Progenitor cell of endocrine pancreas (in vitro differentiated cells): ENCODE measurements at regions not wholly inside any gene's neighbourhood (a gene's known extent, or its start where the extent isn't known, plus 50 kb on each side); places are given as distances from the start of the nearest gene placed in this dataset.

Experiments
- DNase-seq: peaks from one replicate; pipeline ENCODE4 v3.0.0; 2021; ENCODE audit warnings: low spot score; ENCODE audit not compliant: unreplicated experiment
- H3K27ac Mint-ChIP-seq: 2 replicates; pipeline ENCODE4 v1.8.0; 2021; ENCODE audit warnings: mild to moderate bottlenecking, moderate library complexity, mixed read lengths
- H3K27me3 Mint-ChIP-seq: 2 replicates; pipeline ENCODE4 v1.8.0; 2021; ENCODE audit warnings: mixed read lengths
- H3K36me3 Mint-ChIP-seq: 2 replicates; pipeline ENCODE4 v1.8.0; 2022; ENCODE audit warnings: mixed read lengths; ENCODE audit not compliant: insufficient read depth
- H3K4me1 Mint-ChIP-seq: 2 replicates; pipeline ENCODE4 v1.8.0; 2021; ENCODE audit warnings: low read depth, mixed read lengths
- H3K4me3 Mint-ChIP-seq: 2 replicates; pipeline ENCODE4 v1.8.0; 2021; ENCODE audit warnings: low read depth, mild to moderate bottlenecking, moderate library complexity, mixed read lengths
- H3K9me3 Mint-ChIP-seq: 2 replicates; pipeline ENCODE4 v1.8.0; 2021; ENCODE audit warnings: low read depth, mixed read lengths
- TF ChIP-seq, protein P1 (sequence below): fragments of 200-600 bp; sonication (generic); IDR thresholded peaks from one replicate; pipeline ENCODE4 v1.5.0; 2021; ENCODE audit warnings: antibody characterized with exemption, mild to moderate bottlenecking; ENCODE audit not compliant: unreplicated experiment

DNA sequence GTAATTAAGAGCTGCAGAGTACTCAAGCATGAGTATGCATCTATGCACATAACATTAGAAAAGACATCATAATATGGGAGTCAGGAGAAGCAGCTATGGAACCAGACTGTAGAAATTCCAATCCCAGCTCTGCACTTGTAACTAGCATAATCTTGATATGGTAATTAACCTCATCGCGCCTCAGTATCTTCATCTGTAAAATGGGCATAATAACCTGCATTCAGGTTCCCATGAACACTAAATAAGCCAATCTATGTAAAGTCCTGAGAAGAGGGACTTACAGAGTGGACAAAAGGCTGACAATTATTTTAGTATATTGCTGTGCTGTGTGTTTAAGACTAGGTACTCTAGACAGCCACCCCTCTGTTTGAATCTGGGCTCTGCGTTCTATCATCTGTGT is 318.9 kb upstream of the USP25 start:
- DNase-seq, result no peak
- no peaks in the 10 kb centered on the region for H3K27me3 Mint-ChIP-seq
- TF ChIP-seq, protein P1, sequence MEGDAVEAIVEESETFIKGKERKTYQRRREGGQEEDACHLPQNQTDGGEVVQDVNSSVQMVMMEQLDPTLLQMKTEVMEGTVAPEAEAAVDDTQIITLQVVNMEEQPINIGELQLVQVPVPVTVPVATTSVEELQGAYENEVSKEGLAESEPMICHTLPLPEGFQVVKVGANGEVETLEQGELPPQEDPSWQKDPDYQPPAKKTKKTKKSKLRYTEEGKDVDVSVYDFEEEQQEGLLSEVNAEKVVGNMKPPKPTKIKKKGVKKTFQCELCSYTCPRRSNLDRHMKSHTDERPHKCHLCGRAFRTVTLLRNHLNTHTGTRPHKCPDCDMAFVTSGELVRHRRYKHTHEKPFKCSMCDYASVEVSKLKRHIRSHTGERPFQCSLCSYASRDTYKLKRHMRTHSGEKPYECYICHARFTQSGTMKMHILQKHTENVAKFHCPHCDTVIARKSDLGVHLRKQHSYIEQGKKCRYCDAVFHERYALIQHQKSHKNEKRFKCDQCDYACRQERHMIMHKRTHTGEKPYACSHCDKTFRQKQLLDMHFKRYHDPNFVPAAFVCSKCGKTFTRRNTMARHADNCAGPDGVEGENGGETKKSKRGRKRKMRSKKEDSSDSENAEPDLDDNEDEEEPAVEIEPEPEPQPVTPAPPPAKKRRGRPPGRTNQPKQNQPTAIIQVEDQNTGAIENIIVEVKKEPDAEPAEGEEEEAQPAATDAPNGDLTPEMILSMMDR, result no peak
- H3K4me1 Mint-ChIP-seq, result peaks cover 11% of the 10 kb centered on the region
- H3K4me3 Mint-ChIP-seq, result no peak overlapping the region
- no peaks in the 10 kb centered on the region for H3K9me3 Mint-ChIP-seq
- no peaks in the 10 kb centered on the region for H3K36me3 Mint-ChIP-seq
- no peak overlapping the region for H3K27ac Mint-ChIP-seq

DNA sequence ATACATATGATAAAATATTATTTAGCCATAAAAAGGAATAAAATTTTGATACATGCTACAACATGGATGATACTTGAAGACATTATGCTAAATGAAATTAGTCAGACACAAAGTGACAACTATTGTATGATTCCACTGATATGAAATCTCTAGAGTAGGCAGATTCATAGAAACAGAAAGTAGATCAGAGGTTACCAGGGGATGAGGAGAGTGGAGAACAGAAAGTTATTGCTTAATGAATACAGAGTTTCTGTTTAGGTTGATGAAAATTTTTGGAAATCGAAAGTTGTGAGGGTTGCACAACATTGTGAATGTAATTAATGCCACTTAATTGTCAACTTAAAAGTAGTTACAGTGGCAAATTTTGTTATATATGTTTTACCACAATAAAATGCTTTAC is 315.7 kb upstream of the USP25 start:
- TF ChIP-seq, protein P1, result no peak
- DNase-seq, result no peak

DNA sequence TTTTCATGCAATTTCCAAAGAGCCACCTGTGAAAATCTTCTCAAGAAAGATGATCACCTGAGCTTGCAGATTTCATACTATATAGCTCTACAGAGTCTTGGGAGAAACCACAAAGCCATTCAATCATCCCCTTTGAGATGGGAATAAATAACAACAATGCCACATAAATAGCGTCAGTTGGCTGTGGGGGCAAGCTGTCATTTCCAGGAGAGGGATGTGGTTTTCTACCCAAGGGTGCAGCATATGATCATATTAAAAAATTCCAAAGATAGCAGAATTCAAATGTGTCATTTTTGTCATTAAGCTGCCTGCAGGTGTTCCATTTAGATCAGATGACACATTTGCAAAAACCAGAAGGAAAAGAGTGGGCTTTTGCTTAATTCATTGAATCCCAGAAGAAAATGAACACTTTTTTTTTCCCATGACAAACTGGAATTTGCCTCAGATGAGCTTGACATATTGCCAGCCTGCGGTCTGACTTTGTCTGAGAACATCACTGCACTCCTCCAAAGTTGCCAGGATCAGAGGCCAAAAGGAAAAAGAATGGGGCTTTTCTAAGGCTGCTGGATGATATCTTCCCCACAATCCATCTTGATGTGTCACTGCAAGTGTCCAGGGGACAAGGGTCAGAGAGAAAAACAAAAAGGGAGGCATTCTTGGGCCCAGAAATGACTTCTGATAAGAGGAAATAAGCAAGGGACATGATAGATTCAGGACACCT is 314.1 kb upstream of the USP25 start:
- TF ChIP-seq, protein P1, result no peak
- H3K27me3 Mint-ChIP-seq, result peaks cover 10% of the 10 kb centered on the region
- H3K4me1 Mint-ChIP-seq, result peaks cover 14% of the 10 kb centered on the region
- peak overlapping the region; percentile 88 for H3K27ac Mint-ChIP-seq
- H3K36me3 Mint-ChIP-seq, result no peaks in the 10 kb centered on the region
- no peak for DNase-seq
- H3K4me3 Mint-ChIP-seq, result no peak overlapping the region
- H3K9me3 Mint-ChIP-seq, result no peaks in the 10 kb centered on the region

More for the DNA sequence above, 315.7 kb upstream of the USP25 start:
- Mint-ChIP-seq H3K27me3 (peaks cover 7% of the 10 kb centered on the region), H3K4me1 (peaks cover 13% of the 10 kb centered on the region), H3K4me3 (no peak overlapping the region), H3K9me3 (no peaks in the 10 kb centered on the region), H3K27ac (no peak overlapping the region), H3K36me3 (no peaks in the 10 kb centered on the region)

DNA sequence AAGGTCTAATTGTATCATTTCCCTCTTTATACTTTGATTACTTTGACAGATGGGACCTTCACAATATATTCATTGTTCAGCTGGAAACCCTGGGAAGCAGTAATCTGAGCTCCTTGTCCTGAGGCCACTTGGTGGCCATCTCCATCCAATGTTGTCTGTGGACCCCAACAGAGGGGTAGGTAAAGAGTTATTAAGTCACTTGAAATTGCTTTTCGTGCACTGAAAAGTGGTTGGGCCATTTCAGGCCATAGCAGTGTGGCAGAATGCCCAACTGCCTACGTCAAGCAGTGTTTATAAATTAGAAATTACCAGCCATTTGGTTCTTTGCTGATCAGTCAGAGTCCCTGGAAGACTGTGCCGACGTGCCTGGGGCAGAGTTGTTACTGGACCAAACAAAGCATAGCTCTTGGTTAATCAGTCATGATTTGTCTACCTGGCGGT is 308.3 kb upstream of the USP25 start:
- H3K9me3 Mint-ChIP-seq, result no peaks in the 10 kb centered on the region
- no peaks in the 10 kb centered on the region for H3K36me3 Mint-ChIP-seq
- DNase-seq, result no peak
- H3K27me3 Mint-ChIP-seq, result peaks cover 27% of the 10 kb centered on the region
- no peak overlapping the region for H3K27ac Mint-ChIP-seq
- no peak overlapping the region for H3K4me3 Mint-ChIP-seq
- peaks cover 7% of the 10 kb centered on the region for H3K4me1 Mint-ChIP-seq
- TF ChIP-seq, protein P1, result no peak

DNA sequence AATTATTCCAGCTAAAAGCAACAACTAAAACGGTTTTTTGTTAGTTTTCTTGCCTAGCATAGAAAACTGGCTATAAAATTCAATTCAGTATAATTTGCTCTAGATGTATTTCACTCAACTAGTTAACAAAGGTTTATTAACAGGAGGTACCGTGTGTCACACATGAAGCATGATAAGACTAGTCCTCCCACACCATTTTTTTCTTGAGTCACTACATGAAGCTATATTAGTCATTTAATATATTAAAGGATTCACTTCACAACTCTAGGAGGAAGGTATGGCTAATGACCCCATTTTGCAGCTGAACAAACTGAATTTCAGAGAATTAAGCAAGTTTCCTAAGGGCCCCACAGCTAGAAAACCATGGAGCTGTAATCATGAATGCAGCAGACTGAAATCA is 307.8 kb upstream of the USP25 start:
- H3K4me1 Mint-ChIP-seq, result peaks cover 5% of the 10 kb centered on the region
- H3K27me3 Mint-ChIP-seq, result peaks cover 27% of the 10 kb centered on the region
- H3K9me3 Mint-ChIP-seq, result no peaks in the 10 kb centered on the region
- DNase-seq, result no peak
- TF ChIP-seq, protein P1, result no peak
- H3K4me3 Mint-ChIP-seq, result no peak overlapping the region
- H3K36me3 Mint-ChIP-seq, result no peaks in the 10 kb centered on the region
- no peak overlapping the region for H3K27ac Mint-ChIP-seq
